GM23248 (cell line): ENCODE measurements at regions not wholly inside any gene's neighbourhood (a gene's known extent, or its start where the extent isn't known, plus 50 kb on each side); places are given as distances from the start of the nearest gene placed in this dataset.

Source experiments
- EZH2 ChIP-seq: fragments of 200-600 bp; sonication (generic); IDR thresholded peaks from 2 replicates; pipeline ENCODE4 v1.6.1; 2018; ENCODE audit warnings: antibody characterized with exemption, mild to moderate bottlenecking; ENCODE audit not compliant: insufficient read depth, poor library complexity, severe bottlenecking
- EZH2phosphoT487 ChIP-seq: fragments of 200-600 bp; sonication (generic); IDR thresholded peaks from 2 replicates; pipeline ENCODE4 v1.6.1; 2018; ENCODE audit warnings: antibody characterized with exemption, moderate library complexity, mild to moderate bottlenecking, low read depth; ENCODE audit not compliant: insufficient read depth

DNA sequence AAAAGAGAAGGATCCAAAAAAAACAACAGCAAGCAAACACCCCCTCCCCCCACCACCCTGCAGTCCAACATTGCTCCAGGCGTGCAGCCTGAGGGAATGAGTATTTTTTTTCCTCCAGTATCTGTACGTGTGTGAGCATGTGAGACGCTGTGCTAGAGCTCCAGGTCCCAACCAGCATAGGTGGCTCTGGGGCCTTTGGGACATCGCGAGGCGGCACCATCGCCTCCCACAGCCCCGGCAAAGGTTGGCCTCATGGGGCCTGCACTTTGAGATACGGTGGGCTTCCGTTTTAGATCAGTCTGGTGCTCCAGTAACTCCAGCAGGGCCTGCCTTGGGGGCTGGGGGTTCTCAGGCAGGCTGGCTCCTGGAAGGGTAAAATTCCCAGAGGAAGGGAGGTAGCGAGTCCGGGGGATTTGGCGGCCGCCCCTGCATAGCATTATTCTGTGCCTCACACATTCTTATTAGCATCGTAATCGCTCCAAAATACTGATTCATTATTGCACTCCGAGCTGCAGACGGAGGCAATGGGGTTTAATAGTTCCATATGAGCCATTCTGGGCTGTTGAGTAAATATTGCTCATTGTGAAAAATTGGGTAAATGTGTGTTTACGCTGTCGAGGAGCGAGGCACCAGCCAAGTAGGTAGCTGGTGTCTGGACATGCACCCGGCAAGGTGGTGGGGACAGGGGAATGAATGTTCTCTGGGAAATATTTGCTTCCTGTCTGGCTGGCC, 143.1 kb upstream of the MYL2 start:
- TF ChIP-seq EZH2 (no peak), EZH2phosphoT487 (no peak)
